GM19328 (cell line): ENCODE measurements at regions not wholly inside any gene's neighbourhood (a gene's known extent, or its start where the extent isn't known, plus 50 kb on each side); places are given as distances from the start of the nearest gene placed in this dataset.

Source experiments
- ATAC-seq: cut with Tn5 transposase; IDR thresholded peaks from one replicate; pipeline ENCODE4 v1.9.1; 2021; ENCODE audit warnings: mild to moderate bottlenecking, moderate library complexity; ENCODE audit not compliant: unreplicated experiment

DNA sequence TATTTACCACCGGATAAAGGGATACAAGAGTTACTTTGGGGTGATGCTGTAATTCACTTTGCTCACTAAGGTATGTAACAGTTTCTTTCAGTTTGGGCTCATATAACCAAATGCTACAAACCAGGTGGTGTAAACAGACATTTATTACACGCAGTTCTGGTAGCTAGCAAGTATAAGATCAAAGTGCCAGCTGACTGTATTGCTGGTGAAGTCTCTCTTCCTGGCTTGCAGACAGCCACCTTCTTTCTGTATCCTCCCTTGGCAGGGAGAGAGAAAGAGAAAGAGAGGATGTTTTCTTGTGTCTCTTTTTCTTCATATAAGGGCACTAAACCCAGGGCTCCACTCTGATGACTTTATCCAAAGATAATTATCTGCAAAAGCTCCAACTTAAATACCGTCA lies 552.5 kb upstream of the FTMT start:
- ATAC-seq: no peak

DNA sequence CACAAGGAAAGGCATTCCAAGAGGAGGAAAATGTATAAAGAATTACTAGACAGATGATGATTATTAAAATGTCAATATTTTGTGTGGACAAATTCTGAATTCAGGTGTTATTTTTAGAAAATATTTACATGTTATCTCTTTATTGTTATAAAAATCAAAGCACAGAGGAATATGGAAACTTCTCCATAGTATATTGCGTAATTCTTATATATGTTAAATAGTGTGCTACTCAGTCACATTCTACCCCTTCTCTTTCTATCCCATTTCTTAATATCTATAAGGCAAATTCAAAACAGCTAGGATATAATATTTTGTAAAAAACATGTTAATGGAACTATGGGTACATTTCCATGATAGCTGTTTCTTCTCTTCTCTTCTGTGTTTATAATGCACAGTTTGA lies 546.8 kb upstream of the FTMT start:
- ATAC-seq: no peak

DNA sequence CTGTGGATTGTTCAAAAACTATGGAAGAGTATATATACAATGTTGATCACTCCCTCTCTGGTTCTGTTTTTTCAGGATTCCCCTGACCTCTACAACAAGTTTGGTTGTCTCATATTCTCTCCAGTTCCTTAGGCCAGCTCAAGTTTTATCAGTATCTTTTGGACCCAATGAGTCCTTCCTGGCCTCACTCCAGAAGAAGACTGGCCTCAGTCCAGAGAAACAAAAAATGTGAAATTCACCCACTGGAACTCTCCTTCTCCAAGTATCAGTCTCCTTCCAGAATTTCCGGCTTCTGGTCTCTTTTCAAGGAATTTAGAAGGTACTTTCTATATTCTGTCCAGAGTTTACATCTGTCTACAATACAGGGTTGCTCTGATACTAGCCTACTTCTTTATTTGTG lies 537.8 kb upstream of the FTMT start:
- ATAC-seq: no peak

DNA sequence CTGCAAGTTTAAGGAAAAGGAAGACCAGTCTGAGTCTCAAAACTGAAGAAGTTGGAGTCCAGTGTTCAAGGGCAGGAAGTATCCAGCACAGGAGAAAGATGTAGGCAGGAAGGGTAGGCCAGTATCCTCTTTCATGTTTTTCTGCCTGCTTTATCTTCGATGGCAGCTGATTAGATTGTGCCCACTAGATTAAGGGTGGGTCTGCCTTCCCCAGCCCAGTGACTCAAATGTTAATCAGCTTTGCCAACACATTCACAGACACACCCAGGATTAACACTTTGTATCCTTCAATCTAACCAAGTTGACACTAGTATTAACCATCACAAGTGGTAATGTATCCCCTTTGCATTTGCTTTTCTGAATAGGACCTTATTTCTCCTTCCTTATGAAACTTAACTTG lies 535.9 kb upstream of the FTMT start:
- no peak for ATAC-seq

DNA sequence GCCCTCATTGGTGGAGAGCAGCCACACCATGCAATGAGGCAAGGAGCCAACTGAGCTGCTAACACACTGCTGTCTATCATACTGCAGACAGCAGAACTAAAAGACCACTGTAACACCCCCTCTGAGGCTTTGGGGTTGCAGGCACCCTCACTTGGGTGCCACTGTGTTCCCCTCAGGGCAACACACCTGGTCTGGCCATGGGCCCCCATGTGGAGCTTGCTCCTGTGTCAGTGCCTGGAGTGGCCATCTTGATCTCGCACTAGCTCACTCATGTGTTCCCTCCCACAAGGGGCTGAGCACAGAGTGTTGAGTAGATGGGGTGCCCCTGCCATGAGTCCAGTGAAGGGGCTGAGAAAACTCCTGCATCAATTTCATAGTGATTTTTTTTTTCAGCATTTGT lies 532.4 kb upstream of the FTMT start:
- no peak for ATAC-seq

DNA sequence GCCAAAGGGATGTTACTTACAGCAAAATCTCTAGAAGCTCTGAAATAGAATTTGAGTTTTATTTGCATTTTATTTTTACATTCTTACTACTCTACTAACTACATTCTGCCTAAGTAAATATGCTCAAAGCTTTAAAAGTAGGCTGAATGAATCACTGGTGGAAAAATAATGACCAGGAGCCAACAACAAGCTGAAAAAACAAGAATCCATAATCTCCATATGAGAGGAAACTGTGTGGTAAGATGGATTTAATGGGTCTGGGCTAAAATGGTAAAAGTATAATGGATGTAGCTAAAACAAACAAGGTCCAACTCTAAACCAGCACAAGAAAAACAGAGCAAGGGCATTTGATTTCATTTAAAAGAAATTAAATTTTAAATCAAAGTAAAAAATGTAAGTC lies 525.8 kb upstream of the FTMT start:
- ATAC-seq: no peak

DNA sequence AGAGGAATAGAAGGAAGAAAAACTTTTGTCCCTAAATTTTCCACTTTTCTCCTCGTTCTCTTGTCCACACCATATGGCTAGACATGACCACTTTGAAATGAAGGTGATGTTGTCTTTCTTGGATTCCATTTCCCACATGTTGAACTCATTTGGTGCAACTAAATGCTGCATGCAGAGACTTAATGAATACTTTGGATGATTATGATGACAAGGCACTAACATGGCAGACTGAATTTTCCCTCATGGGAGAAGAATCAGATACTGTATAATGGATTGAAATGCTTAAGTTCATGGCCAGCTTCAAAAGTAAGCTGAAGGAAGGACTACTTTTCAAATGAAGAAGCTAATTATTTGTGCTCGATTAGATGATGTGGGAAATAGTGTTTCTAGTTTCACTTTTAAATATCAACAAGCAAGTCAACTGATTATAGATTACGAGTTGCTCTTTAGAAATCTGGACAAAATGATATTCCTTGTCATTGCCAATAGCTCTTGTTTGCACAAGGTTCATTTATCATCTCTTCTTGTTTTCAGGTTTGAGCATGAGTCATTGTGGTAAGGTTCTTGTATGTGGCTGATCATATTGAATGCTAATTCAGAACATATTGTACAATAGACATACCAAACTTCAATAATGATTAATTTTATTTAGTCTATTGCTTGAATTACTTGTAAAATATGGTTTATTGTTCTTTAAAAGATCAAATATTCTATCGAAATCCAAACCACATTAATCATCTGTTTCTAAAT lies 501.3 kb upstream of the FTMT start:
- ATAC-seq: no peak

DNA sequence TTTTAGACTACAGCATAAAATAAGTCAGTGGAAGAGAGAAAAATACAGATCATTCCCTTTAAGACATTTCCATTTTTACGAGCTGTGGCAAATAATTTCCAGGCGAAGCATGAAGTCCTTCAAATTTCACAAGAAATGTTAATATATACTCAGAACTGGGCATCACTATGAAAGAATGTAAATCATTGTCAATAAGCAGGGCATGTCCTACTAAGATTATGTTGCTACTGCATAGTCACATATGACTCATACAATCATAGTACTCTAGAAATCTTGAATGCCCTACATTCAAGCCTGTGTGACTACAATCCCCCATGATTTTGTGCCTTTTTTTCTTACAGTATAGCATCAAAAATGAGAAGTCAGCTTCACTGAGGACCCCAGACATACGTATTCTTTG lies 485.2 kb upstream of the FTMT start:
- ATAC-seq: no peak

DNA sequence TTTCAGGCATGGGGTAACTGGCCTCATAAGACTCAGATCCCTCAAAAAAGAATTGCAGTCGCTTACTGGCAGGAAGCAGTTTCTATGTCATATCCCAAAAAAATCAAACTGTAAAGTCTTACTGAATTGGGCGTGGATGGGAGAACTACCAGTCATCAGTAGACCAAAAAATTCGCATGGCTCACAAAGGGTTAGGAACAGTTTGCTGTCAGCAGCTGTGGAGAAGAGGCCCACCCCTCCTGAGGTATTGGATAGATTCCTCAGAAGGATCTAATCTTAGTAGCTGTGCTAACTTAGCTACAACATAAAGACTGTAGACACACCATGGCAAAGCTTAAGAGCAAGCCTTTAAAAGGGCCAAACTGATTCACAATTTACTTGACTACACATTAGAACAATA lies 478.3 kb upstream of the FTMT start:
- ATAC-seq: no peak

DNA sequence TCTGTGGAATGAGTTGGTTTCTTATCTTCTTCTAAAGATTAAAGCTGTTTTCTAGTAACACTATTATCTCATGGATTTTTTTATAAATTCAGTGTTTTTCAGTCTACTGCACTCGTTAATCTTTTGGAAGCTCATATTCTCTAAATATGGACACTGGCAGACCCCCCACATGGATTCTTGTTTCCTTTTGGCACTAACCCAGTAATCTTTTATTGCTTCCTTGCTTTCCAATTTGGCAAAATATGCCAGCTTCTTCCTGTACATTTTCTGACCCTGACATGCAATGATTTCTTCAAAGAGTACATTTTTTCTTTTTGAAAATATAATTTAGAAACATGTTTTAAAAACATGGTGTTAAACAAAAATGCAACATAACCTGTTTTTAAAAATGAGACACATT lies 474.2 kb upstream of the FTMT start:
- ATAC-seq: no peak

DNA sequence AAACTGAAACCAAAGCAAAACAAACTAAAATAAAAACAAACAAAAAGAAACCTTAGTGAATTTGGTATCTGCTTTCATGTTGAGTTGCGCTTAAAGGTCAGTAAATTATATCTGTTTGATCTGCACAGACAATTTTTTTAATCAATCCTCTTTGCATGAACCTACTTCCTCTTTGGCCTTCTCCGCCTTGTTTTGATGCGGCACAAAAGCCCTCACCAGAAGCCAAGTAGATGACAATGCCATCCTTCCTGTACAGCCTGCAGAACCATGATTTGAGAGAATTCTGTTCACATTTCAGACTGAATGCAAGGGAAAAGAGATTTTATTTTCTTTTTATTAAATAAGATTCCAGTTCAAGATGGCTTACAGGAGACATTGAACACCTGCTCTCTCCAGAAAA lies 473.6 kb upstream of the FTMT start:
- ATAC-seq: no peak

DNA sequence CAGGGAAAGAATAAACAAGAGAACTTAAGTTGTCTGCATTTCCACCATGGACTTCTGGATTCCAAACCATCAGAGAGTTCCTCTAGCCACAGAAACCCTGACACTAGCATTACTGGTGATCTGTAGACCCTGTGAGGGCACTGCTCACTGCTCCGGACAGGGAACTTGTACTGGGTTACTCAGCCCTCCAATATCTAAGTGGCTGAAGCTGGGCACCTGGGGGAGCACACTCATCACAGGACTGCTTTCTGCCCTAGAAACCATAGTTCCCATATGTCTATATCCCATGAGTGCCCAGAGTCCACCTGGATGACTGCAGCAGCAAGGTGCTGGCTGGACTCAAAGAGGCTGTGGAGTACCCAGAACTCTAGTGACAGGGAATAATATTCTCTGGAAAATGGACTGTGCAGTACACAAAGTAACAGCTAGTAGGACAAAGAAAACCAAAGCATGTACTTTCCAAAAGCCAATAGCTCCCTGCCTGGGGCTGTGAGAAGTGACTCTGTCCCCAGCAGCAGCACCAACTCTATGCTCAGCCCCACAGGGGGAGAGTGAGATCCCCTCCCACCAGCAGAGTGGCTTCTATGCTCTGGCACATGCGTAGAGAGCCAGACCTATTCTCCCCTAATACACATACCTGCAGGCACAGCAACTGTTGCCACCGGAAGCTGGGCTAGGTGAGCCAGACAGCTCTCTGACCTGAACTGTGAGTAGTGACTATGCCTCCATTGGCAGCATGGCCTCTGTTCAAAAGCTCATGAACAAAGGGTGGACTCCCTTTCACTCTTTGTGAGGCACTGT lies 472.9 kb upstream of the FTMT start:
- no peak for ATAC-seq

DNA sequence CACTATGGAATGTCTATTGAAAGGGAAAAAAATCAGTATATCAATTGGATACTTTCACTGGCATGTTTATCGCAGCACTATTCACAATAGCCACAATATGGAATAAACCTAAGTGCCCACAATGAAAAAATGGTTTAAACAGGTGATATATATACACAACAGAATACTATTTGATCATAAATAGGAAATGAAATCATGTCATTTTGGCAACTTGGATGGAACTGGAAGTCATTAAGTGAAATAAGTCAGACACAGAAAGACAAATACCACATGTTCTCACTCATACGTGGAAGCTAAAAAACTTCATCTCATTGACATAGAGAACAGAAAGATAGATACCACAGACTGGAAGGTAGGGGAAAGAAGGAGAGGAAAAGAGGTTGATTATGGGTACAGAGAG lies 471.6 kb upstream of the FTMT start:
- ATAC-seq: no peak

DNA sequence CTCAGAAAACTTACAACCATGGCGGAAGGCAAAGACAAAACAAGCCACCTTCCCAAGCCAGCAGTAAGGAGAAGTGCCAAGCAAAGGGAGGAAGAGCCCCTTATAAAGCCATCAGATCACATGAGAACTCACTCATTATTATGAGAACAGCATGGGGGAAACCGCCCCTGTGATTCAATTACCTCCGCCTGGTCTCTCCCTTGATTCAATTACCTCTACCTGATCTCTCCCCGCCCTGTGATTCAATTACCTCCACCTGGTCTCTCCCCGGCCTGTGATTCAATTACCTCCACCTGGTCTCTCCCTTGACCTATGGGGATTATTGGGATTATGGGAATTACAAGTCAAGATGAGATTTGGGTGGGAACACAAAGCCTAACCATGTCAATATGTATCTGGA lies 467.3 kb upstream of the FTMT start:
- no peak for ATAC-seq

DNA sequence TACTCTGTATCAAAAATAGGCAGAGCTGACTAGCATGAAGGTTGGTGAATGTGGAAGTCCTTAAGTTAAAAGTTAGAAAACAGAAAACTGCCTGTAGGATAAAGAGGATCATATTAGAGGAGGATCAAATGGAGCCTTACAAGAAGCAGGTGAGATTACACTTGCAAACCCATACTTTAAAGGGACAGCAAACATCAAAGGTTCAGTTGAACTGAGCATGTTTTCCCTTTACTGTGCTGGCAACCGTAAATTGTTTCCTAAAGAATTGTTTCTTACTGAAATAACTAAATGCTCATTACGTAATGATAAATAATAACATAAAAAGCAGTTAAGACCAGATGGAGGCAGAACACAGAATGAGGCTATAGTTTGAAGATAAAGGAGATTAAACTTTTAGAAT lies 465.3 kb upstream of the FTMT start:
- no peak for ATAC-seq

DNA sequence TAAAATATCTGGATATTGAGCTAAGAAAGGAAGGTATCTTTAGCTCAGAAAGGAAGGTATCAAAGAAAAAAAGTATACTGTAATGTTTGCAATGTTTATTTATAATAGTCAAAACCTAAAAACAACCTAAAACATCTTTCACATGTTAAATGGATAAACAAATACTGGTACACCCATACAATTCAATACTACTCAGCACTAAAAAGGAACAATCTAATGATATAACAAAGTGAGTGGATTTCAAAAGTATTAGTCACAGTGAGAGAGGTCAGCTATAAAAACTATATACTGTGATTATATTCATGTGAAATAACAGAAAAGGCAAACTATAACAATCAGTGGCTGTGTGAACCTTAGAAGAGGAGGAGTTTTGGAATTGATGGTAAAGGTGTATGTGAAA lies 455.0 kb upstream of the FTMT start:
- ATAC-seq: no peak

DNA sequence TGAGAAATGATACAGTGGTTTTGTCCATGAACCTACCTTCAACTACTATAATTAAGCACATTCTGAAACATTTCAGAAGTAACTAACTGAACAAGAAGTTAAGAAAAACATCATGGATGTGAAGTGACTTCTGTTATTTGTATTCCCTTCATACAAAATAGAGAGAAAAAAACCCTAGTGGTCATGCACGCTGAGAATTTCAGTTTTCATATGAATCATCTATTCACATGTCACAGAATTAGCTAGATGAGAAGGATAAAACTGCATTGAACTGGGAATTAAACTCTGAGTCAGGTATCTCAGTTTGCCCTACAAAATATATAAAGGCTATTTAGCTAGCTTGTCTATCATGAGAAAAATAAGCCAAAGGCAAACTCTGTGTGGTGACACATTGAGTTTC lies 451.8 kb upstream of the FTMT start:
- ATAC-seq: peak; percentile 70

DNA sequence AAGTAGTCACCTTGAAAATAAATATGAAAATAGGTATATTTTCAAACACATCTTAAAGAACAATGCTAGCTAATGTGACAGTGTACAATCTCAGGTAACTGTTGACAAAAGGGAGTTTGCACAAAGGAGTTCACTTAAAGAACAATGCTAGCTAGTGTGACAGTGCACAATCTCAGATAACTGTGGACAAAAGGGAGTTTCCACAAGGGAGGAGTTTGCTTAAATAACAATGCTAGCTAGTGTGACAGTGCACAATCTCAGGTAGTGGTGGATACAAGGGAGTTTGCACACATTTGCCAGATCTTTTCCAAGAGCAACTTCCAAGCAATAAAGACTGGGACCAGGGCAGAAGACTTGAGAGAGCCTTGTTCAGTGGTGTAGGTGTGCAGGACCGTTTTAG lies 442.9 kb upstream of the FTMT start:
- no peak for ATAC-seq

DNA sequence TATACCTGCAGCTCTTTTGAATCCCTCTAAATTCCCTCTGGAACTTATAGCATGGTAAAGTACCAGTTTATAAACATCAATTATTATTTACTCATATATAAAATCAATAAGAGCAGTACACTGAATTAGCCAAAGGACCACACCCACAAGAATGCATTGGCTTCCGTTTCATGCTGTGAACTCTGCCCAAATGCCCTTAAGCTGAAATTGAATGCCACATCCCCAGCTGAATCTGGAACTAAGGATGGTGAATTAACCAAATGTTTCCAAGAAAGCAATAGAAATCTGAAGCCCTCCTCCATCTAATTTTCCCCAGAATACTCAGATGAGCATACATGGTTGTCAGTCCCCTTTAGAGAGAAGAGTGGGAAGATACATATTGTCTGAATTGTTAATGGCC lies 436.4 kb upstream of the FTMT start:
- ATAC-seq: no peak

DNA sequence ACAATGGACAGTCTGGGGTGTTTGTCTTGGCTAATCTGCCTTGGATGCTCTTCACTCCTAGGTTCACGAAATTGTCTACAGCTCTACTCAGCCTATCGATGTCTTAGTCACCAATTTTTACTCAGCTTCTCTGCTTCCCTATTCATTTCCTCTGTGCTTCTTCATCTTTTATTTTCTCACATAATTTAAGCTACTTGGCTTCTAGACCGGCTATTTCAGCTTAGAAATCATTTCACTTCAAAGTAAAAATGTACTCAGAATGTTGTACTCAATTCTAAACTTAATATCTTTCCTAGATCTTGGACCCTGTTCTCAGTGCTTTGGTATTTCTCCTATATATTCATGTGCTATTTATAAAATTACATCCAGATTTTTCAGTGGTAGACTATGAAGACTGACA lies 430.0 kb upstream of the FTMT start:
- ATAC-seq: no peak

DNA sequence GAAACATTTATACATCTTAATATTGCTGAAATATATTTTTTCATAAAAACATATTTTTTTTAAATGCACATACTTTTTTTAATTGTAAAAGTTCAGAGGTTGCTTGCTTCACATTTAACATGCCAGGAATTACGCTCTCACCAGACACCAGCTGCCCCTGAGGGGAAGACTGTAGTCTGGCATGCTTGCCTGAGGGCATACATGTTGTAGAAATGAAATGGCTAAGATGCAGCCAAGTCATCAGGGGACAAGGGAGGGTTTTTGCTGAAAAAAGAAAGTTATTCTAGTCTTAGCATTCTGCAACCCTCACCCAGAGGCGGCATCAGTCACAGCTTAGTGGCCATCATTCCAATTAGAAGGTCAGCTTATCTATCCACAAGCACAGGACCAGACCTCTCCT lies 426.7 kb upstream of the FTMT start:
- ATAC-seq: no peak

DNA sequence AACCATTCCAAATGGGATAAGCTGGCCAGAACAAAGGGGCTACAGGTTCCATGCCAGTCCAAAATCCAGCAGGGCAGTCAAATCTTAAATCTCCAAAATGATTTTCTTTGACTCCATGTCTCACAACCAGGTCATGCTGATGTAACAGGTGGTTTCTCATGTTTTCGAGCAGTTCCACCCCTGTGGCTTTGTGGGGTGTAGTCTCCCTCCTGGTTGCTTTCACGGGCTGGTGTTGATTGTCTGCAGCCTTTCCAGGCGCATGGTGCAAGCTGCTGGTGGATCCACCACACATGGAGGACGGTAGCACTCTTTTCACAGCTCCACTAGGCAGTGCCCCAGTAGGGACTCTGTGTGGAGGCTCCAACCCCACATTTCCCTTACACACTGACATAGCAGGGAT lies 425.5 kb upstream of the FTMT start:
- no peak for ATAC-seq

DNA sequence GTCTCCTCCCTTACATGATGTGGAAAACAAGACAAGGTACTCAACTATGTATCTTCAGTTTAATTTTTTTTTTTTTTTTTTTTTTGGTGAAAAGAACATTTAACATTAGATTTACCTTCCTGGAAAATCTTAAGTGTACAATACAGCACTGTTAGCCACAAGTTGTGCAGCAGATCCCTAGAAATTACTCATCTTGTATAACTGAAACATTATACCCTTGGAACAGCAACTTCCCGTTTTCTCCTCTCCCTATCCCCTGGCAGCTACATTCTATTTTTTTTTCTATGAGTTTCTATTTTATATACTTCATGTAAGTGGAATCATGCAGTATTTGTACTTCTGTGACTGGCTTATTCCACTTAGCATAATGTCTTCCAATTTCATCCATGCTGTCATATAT lies 421.9 kb upstream of the FTMT start:
- ATAC-seq: no peak
